ENCODE measurements at regions not wholly inside any gene's neighbourhood (a gene's known extent, or its start where the extent isn't known, plus 50 kb on each side); places are given as distances from the start of the nearest gene placed in this dataset.

DNA sequence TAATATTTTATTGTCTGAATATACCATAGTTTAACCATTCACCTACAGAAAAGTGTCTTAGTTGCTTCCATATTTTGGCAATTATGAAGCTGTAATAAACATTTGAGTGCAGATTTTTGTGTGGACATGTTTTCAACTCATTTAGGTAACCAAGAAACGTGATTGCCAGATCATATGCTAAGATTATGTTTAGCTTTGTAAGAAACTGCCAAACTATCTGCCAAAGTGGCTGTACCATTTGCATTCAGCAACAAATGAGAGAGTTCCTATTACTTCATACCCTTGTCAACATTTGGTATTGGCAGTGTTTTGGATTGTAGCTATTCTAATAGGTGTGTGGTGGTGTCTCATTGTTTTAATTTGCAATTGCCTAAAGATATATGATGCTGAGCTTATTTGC lies 233.5 kb downstream of the TMEM26 start:
- TF ChIP-seq CTCF (conservative IDR thresholded peaks at IDR 0.05) (no peak), ZFX (IDR thresholded peaks at IDR 0.05) (no peak)
